Adrenal gland (tissue), 5 donors: ENCODE measurements at regions not wholly inside any gene's neighbourhood (a gene's known extent, or its start where the extent isn't known, plus 50 kb on each side); places are given as distances from the start of the nearest gene placed in this dataset.

ENCODE experiments used
- CTCF ChIP-seq, 6 experiments: fragments of 450-650 bp in 4 of 6; fragments of 200-600 bp in 2 of 6; sonication (generic) in 1 of 6; IDR thresholded peaks; 1 replicate in 5 of 6; 2 replicates in 1 of 6; pipeline versions ENCODE4 v1.5.1 to v1.8.0; 2016 to 2021; ENCODE audit warnings: antibody characterized with exemption in 6 of 6, mild to moderate bottlenecking in 2 of 6, moderate library complexity in 1 of 6
- POLR2A ChIP-seq, 2 donors: fragments of 450-650 bp; IDR thresholded peaks; one replicate each; pipeline ENCODE4 v1.6.1; 2017; ENCODE audit warnings: antibody characterized with exemption in 2 of 2, mild to moderate bottlenecking in 2 of 2, moderate library complexity in 1 of 2
- donor health status: DM: no; HTN: no; CAD: no.

- TF ChIP-seq CTCF (IDR thresholded peaks at IDR 0.05) (no peak), POLR2A (IDR thresholded peaks at IDR 0.05) (no peak)
Observed at GRCh38 chr13:21318891-21319532, 140.1 kb downstream of the ZDHHC20 start.
